ENCODE measurements at regions not wholly inside any gene's neighbourhood (a gene's known extent, or its start where the extent isn't known, plus 50 kb on each side); places are given as distances from the start of the nearest gene placed in this dataset.

GRCh38 chr12:23049180-23049579 lies 424.2 kb downstream of the ETNK1 start:
- TF ChIP-seq CTCF (IDR thresholded peaks at IDR 0.05; ENCODE audit: insufficient read depth, low read length) = no peak
- no peak for DNase-seq (ENCODE audit: low read depth)
- H3K4me3 ChIP-seq (ENCODE audit: low read depth, low read length) = no peak overlapping the region

GRCh38 chr12:23055004-23055403 lies 430.0 kb downstream of the ETNK1 start:
- TF ChIP-seq CTCF (IDR thresholded peaks at IDR 0.05; ENCODE audit: insufficient read depth, low read length) = peak; percentile 48
- DNase-seq (ENCODE audit: low read depth) = peak; percentile 15
- H3K4me3 ChIP-seq (ENCODE audit: low read depth, low read length) = no peak overlapping the region

GRCh38 chr12:23057571-23057970 lies 432.6 kb downstream of the ETNK1 start:
- H3K4me3 ChIP-seq (ENCODE audit: low read depth, low read length) = no peak overlapping the region
- TF ChIP-seq CTCF (IDR thresholded peaks at IDR 0.05; ENCODE audit: insufficient read depth, low read length) = no peak
- no peak for DNase-seq (ENCODE audit: low read depth)

- no peak overlapping the region for H3K4me3 ChIP-seq (ENCODE audit: low read depth, low read length)
- no peak for TF ChIP-seq CTCF (IDR thresholded peaks at IDR 0.05; ENCODE audit: insufficient read depth, low read length)
- DNase-seq (ENCODE audit: low read depth) = no peak
Measured at GRCh38 chr12:23060161-23060560, 435.2 kb downstream of the ETNK1 start.

GRCh38 chr12:23063206-23063605 lies 438.2 kb downstream of the ETNK1 start:
- no peak overlapping the region for H3K4me3 ChIP-seq (ENCODE audit: low read depth, low read length)
- no peak for DNase-seq (ENCODE audit: low read depth)
- no peak for TF ChIP-seq CTCF (IDR thresholded peaks at IDR 0.05; ENCODE audit: insufficient read depth, low read length)

- TF ChIP-seq CTCF (IDR thresholded peaks at IDR 0.05; ENCODE audit: insufficient read depth, low read length) = no peak
- peak; percentile 28 for DNase-seq (ENCODE audit: low read depth)
Measured at GRCh38 chr12:23066095-23066494, 441.1 kb downstream of the ETNK1 start.

GRCh38 chr12:23083267-23083666 lies 458.3 kb downstream of the ETNK1 start:
- peak; percentile 91 for DNase-seq (ENCODE audit: low read depth)

More at GRCh38 chr12:23066095-23066494, 441.1 kb downstream of the ETNK1 start:
- no peak overlapping the region for H3K4me3 ChIP-seq (ENCODE audit: low read depth, low read length)

More at GRCh38 chr12:23083267-23083666, 458.3 kb downstream of the ETNK1 start:
- H3K4me3 ChIP-seq (ENCODE audit: low read depth, low read length) = no peak overlapping the region
- no peak for TF ChIP-seq CTCF (IDR thresholded peaks at IDR 0.05; ENCODE audit: insufficient read depth, low read length)

All from fibroblast of the aortic adventitia (primary cell).